Uterus (tissue), 3 donors: ENCODE measurements at regions not wholly inside any gene's neighbourhood (a gene's known extent, or its start where the extent isn't known, plus 50 kb on each side); places are given as distances from the start of the nearest gene placed in this dataset.
"Not testable (repeated sequence)": the region's sequence is repeated elsewhere in the genome, so short reads cannot be mapped to it uniquely, and the experiment has no call there.

Experiments used
- DNase-seq, 2 donors: peaks; one replicate each; pipeline ENCODE4 v3.0.0-alpha.2; 2019 to 2020
- H3K27ac ChIP-seq, 2 donors: fragments of 200-600 bp; sonication (generic); 1 replicate in 1 of 2; 2 replicates in 1 of 2; pipeline ENCODE4 v1.5.1; 2016 to 2018
- H3K27me3 ChIP-seq, 2 donors: fragments of 200-600 bp; sonication (generic); one replicate each; pipeline ENCODE4 v1.5.1; 2018 to 2019; ENCODE audit warnings: control low read depth in 1 of 2
- H3K36me3 ChIP-seq, 2 donors: fragments of 200-600 bp; sonication (generic); one replicate each; pipeline ENCODE4 v1.5.1; 2019; ENCODE audit warnings: control low read depth in 1 of 2
- H3K4me1 ChIP-seq, 2 donors: fragments of 200-600 bp; sonication (generic); one replicate each; pipeline ENCODE4 v1.5.1; 2018 to 2019; ENCODE audit warnings: control low read depth in 1 of 2
- H3K4me3 ChIP-seq, 2 donors: fragments of 200-600 bp; sonication (generic); 1 replicate in 1 of 2; 2 replicates in 1 of 2; pipeline ENCODE4 v1.5.1; 2018 to 2019; ENCODE audit warnings: mild to moderate bottlenecking in 1 of 2
- H3K9me3 ChIP-seq, 2 donors: fragments of 200-600 bp; sonication (generic); one replicate each; pipeline ENCODE4 v1.5.1; 2019; ENCODE audit warnings: control low read depth in 1 of 2
- CTCF ChIP-seq, 4 experiments: fragments of 200-600 bp in 2 of 4; fragments of 450-650 bp in 2 of 4; sonication (generic) in 2 of 4; IDR thresholded peaks; one replicate each; pipeline ENCODE4 v1.5.1; 2016 to 2019; ENCODE audit warnings: antibody characterized with exemption in 4 of 4, mild to moderate bottlenecking in 2 of 4, moderate library complexity in 1 of 4
- POLR2A ChIP-seq, 2 donors: fragments of 450-650 bp; IDR thresholded peaks; one replicate each; pipeline ENCODE4 v1.6.1; 2016; ENCODE audit warnings: antibody characterized with exemption in 2 of 2, mild to moderate bottlenecking in 1 of 2, moderate library complexity in 1 of 2
- intact Hi-C: fragments of 100-400 bp; cut with DNase I; formaldehyde crosslinking; loops from one replicate; pipeline ENCODE4 v1.15.1; 2023; ENCODE audit warnings: low total_unique reads
- donor health status: DM: yes; HTN: yes; CAD: no.

- DNase-seq: no peak
- H3K9me3 ChIP-seq: no peaks in the 10 kb centered on the region
- intact Hi-C loops: no loop called here
- no peaks in the 10 kb centered on the region for H3K4me1 ChIP-seq
- H3K4me3 ChIP-seq: no peak overlapping the region
- H3K27ac ChIP-seq: no peak overlapping the region
- no peak for TF ChIP-seq POLR2A (IDR thresholded peaks at IDR 0.05)
- H3K27me3 ChIP-seq: no peaks in the 10 kb centered on the region
- H3K36me3 ChIP-seq: no peaks in the 10 kb centered on the region
Observed at GRCh38 chr6:66291905-66292304, 584.9 kb upstream of the EYS start.

- no peaks in the 10 kb centered on the region for H3K36me3 ChIP-seq
- H3K27ac ChIP-seq: no peak overlapping the region
- no peaks in the 10 kb centered on the region for H3K4me1 ChIP-seq
- H3K27me3 ChIP-seq: no peaks in the 10 kb centered on the region
- no peak overlapping the region for H3K4me3 ChIP-seq
- intact Hi-C loops: no loop called here
- TF ChIP-seq CTCF (IDR thresholded peaks at IDR 0.05) (no peak), POLR2A (IDR thresholded peaks at IDR 0.05) (no peak)
- H3K9me3 ChIP-seq: no peaks in the 10 kb centered on the region
- DNase-seq: no peak
Observed at GRCh38 chr6:66289889-66290288, 582.9 kb upstream of the EYS start.

GRCh38 chr6:66278115-66278514 lies 571.1 kb upstream of the EYS start:
- Histone ChIP-seq H3K4me1 (no peaks in the 10 kb centered on the region), H3K27me3 (no peaks in the 10 kb centered on the region), H3K9me3 (no peaks in the 10 kb centered on the region), H3K27ac (no peak overlapping the region), H3K36me3 (no peaks in the 10 kb centered on the region), H3K4me3 (no peak overlapping the region)
- DNase-seq: no peak
- intact Hi-C loops: no loop called here
- TF ChIP-seq CTCF (IDR thresholded peaks at IDR 0.05) (no peak), POLR2A (IDR thresholded peaks at IDR 0.05) (no peak)

- no peak for DNase-seq
- no peaks in the 10 kb centered on the region for H3K9me3 ChIP-seq
- TF ChIP-seq POLR2A (IDR thresholded peaks at IDR 0.05) (no peak), CTCF (IDR thresholded peaks at IDR 0.05) (no peak)
- H3K4me3 ChIP-seq: no peak overlapping the region
- H3K4me1 ChIP-seq: no peaks in the 10 kb centered on the region
- no peaks in the 10 kb centered on the region for H3K27me3 ChIP-seq
- intact Hi-C loops: no loop called here
- H3K36me3 ChIP-seq: no peaks in the 10 kb centered on the region
- no peak overlapping the region for H3K27ac ChIP-seq
Observed at GRCh38 chr6:66277400-66277799, 570.4 kb upstream of the EYS start.

- Histone ChIP-seq H3K9me3 (no peaks in the 10 kb centered on the region), H3K4me1 (no peaks in the 10 kb centered on the region), H3K27me3 (no peaks in the 10 kb centered on the region), H3K27ac (no peak overlapping the region), H3K36me3 (no peaks in the 10 kb centered on the region), H3K4me3 (no peak overlapping the region)
- DNase-seq: no peak
- intact Hi-C loops: no loop called here
- TF ChIP-seq POLR2A (IDR thresholded peaks at IDR 0.05) (no peak), CTCF (IDR thresholded peaks at IDR 0.05) (no peak)
Observed at GRCh38 chr6:66265737-66266136, 558.7 kb upstream of the EYS start.

GRCh38 chr6:66264376-66264775 lies 557.4 kb upstream of the EYS start:
- TF ChIP-seq CTCF (IDR thresholded peaks at IDR 0.05) (no peak), POLR2A (IDR thresholded peaks at IDR 0.05) (no peak)
- H3K27ac ChIP-seq: no peak overlapping the region
- H3K36me3 ChIP-seq: no peaks in the 10 kb centered on the region
- no peak overlapping the region for H3K4me3 ChIP-seq
- no peaks in the 10 kb centered on the region for H3K4me1 ChIP-seq
- no peak for DNase-seq
- no peaks in the 10 kb centered on the region for H3K9me3 ChIP-seq
- intact Hi-C loops: no loop called here
- no peaks in the 10 kb centered on the region for H3K27me3 ChIP-seq

- H3K4me1 ChIP-seq, H3K27ac ChIP-seq, H3K9me3 ChIP-seq, H3K4me3 ChIP-seq, H3K36me3 ChIP-seq, intact Hi-C loops, DNase-seq, H3K27me3 ChIP-seq: not testable (repeated sequence)
Observed at GRCh38 chr6:66258731-66259487, 551.9 kb upstream of the EYS start.
